Renal pelvis (tissue), 1 donor: ENCODE measurements at regions not wholly inside any gene's neighbourhood (a gene's known extent, or its start where the extent isn't known, plus 50 kb on each side); places are given as distances from the start of the nearest gene placed in this dataset.
"Not testable (repeated sequence)": the region's sequence is repeated elsewhere in the genome, so short reads cannot be mapped to it uniquely, and the experiment has no call there.

Source experiments
- DNase-seq: peaks from one replicate; pipeline ENCODE4 v3.0.0-alpha.2; 2013

DNA sequence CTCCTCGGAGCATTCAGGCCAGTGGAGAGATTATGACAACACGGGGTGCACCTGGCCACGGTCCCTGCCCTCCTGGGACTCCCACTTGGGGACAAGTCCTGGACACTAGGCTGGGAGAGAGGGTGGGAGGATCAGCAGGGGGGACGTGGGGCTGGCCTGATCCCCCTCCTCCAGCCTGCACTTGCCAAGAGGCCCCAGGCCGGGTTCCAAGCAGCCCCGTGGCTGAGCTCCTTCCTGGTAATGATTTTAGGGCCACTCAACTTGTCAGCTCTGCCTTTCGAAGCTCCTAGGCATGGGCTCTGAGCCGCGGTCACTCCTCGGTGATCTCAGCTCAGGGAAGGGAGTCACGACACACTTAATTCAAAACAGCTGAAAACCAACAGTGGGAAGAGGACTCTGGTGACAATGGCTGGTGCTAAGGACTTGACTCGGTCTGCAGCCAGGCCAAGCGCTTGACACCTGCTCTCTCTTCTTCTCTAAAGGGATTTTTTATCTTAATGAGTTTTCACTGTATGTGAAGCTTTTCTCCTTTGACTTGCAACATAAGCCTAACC is 161.7 kb downstream of the BMP7 start:
- DNase-seq: no peak

DNA sequence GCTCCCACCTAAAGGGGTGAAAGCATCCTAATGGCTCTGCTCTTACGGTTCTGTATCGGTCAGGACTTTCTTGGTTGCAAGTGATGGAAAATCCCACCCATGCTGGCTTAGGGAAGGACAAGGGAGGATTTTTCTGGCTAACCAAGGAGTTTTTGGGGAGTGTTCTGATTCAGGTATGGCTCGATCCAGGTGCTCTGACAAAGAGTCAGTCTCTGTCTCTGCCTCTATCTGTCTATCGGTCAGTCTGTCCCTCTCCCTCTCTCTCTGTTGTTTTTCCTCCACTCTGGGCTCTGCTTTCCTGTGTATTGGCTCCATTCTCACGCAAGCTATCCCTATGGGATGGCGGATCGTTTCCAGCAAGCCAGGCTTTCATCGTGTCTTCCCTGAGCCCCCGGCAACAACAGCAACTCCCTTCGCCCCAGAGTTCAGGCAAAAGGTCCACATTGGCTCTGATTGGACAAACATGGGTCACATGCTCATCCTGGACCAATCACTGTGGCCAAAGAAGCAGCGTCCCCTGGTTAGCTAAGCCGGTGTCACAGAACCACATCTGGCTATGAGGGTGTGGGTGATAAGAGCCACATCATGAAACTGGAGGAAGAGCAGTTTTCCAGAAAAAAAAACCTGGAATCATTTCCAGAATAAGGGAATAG is 160.3 kb downstream of the BMP7 start:
- no peak for DNase-seq

GRCh38 chr20:57106692-57107091 is 159.7 kb downstream of the BMP7 start:
- no peak for DNase-seq

- no peak for DNase-seq
Measured at GRCh38 chr20:57107208-57107607, 159.2 kb downstream of the BMP7 start.

DNA sequence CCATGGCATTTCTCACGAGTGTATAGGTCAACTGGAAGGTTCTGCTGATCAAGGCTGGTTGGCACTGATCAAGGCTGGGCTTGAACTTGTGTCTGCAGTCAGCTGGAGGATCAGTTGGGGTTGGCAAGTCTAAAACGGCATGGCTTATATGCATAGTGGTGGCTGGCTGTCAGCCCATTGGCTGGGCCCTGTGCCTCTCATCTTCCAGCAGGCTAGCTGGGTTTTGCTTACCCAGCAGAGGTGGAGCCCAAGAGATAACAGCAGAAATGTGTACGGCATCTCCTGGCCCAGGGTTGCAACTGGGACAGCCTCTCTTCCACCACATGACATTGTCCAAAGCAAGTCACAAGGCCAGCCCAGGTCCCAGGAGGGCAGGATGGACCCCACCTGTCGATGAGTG is 158.2 kb downstream of the BMP7 start:
- DNase-seq: no peak

DNA sequence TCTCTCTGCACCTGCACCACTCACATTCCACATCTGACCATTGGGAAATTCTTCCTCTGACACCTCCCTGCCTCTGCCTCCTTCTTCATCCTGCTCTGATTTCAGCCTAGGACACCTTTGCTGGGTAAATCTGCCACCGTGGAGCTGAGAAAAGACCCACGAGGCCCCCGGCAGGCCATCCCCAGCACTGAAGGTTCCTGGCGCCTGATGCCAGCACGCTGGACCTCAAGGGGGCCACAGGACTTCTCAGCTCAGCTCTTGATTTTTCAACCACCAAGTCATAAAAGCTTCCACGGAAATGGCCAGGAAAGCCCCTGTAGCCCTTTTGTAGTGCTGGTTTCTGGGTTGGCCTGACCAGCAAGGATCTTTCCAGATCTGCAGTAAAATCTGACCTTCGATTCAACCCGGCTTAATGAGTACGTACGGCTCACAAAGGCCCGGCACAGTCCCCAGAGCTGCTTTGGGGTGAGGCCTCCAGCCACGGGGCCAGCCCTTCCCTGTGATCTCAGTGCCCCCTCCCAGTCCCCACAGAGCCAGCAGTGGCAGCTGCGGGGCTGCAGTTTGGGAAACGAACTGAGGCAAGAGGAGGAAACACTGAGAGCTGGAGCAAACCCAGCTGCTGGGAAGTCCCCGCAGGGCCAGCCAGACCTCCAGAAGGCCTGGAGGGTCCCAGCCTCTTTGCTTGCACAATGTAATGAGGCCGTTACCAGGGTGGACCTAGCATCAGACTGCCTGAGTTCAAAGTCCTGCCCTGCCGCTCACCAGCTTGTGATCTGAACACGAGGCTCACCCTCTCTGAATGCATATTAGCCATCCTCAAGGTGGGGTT is 157.5 kb downstream of the BMP7 start:
- DNase-seq: no peak

- no peak for DNase-seq
Measured at GRCh38 chr20:57109571-57109953, 156.9 kb downstream of the BMP7 start.

DNA sequence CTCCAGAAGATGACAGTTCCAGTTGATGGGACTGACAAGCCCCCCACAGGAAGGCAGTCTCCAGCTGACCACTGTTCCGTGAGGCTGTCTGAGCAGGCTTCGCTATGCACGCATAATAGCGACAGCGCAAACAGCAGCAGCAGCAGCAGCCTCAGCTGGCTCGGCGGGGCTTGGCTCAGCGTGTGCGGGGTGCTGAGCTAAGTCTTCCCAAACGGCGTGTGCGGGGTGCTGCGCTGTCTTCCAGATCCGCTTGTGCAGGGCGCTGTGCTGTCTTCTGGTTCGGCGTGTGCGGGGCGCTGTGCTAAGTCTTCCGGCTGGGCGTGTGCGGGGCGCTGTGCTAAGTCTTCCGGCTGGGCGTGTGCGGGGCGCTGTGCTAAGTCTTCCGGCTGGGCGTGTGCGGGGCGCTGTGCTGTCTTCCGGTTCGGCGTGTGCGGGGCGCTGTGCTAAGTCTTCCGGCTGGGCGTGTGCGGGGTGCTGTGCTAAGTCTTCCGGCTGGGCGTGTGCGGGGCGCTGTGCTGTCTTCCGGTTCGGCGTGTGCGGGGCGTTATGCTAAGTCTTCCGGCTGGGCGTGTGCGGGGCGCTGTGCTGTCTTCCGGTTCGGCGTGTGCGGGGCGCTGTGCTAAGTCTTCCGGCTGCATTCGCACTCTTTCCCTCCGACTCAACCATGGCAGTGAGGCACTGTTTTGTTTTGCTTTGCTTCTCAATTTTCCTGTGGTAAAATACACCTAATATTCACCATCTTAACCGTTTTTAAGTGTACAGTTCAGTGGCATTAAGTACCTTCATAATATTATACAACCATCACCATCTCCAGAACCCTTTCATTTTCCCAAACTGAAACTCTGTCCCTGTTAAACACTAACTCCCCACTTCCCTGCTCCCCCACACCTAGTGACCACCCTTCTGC is 156.1 kb downstream of the BMP7 start:
- not testable (repeated sequence) for DNase-seq

DNA sequence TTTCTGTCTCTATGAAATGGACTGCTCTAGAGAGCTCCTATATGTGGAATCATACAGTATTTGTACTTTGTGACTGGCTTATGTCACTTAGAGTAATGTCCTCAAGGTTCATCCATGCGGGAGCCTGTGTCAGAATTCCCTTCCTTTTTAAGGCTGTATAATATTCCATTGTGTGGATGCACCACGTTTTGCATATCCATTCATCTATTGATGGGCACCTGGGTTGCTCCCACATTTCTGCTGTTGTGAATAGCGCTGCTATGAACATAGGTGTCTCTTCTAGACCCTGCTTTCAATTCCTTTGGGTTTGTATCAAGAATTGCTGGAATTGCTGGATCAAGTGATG is 155.4 kb downstream of the BMP7 start:
- DNase-seq: no peak

- no peak for DNase-seq
Measured at GRCh38 chr20:57112448-57112847, 154.0 kb downstream of the BMP7 start.

DNA sequence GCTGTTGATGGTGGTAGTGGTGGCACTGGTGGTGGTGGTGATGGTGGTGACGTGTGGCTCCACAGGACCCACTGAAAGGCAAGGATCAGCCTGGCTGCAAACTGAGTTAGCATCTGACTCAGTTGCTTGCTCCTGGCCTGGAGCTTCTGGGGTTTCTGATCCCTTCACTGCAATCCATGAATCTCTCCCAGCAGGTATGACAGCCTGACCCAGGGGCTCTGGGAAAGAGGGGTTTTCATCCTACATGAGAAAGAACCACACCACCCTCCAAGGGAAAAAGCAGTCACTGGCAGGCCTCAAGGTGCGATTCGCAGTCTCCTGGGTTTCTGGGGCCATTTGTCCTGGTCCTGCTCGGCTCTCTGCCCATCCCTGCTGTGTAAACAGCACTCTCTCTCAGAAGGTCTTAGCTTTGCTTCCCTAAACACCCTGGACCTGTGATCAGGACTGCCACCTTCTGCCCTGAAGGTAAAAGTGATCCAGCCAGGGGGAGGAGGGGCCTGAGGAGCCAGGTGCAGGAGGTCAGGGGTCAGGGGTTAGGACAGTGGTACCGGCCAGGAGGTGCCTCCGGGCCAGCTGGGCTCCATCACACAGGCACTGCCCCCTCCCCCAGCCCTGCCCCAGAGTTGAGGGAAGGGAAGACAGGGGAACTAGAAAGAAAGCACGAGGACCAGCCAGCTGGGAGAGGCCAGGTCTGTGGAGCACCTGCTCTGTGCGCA is 152.0 kb downstream of the BMP7 start:
- no peak for DNase-seq

- DNase-seq: no peak
Measured at GRCh38 chr20:57117296-57117695, 149.1 kb downstream of the BMP7 start.

- DNase-seq: no peak
Measured at GRCh38 chr20:57118107-57118769, 148.2 kb downstream of the BMP7 start.
